A549 (cell line): ENCODE measurements at regions not wholly inside any gene's neighbourhood (a gene's known extent, or its start where the extent isn't known, plus 50 kb on each side); places are given as distances from the start of the nearest gene placed in this dataset.

Experiments
- BHLHE40 ChIP-seq: IDR thresholded peaks from 2 replicates; pipeline ENCODE4 v1.6.1; 2012; ENCODE audit warnings: low read depth, low read length, inconsistent platforms
- CEBPB ChIP-seq, 2 experiments: fragments of >200 bp in 1 of 2; sonication (Bioruptor Twin) in 1 of 2; formaldehyde crosslinking in 1 of 2; IDR thresholded peaks; 2 replicates each; pipeline ENCODE4 v1.6.1; 2012 to 2016
- POLR2A ChIP-seq: IDR thresholded peaks from 2 replicates; pipeline ENCODE4 v1.6.1; 2012; ENCODE audit warnings: mild to moderate bottlenecking, low read length
- ZFP36 ChIP-seq: fragments of 450-650 bp; IDR thresholded peaks from 2 replicates; pipeline ENCODE4 v1.6.1; 2014; ENCODE audit warnings: borderline replicate concordance; ENCODE audit not compliant: partially characterized antibody
- TF ChIP-seq, protein P1 (sequence below): fragments of >200 bp; sonication (Bioruptor Twin); formaldehyde crosslinking; IDR thresholded peaks from 3 replicates; pipeline ENCODE4 v1.5.1; 2016
- TF ChIP-seq, protein P2 (sequence below): IDR thresholded peaks from 2 replicates; pipeline ENCODE4 v1.6.1; 2012; ENCODE audit warnings: low read depth, borderline replicate concordance

DNA sequence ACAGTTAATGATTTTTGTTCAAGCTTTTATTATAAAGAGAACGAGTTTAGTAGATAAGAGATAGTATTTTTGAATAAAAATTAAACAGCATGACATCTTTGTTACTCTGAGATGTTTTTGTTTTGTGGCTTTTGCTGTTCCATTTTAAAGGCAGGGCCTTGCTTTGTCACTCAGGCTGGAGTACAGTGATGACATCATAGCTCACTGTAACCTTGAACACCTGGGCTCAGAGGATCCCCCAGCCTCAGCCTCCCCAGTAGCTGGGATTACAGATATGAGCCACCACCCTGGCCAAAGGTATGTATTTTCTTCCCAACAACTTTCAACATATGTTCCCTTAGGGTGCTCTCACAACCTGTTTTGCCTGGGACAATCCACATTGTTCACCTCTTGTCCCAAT lies 730.9 kb upstream of the RGMB start:
- TF ChIP-seq, protein P1, sequence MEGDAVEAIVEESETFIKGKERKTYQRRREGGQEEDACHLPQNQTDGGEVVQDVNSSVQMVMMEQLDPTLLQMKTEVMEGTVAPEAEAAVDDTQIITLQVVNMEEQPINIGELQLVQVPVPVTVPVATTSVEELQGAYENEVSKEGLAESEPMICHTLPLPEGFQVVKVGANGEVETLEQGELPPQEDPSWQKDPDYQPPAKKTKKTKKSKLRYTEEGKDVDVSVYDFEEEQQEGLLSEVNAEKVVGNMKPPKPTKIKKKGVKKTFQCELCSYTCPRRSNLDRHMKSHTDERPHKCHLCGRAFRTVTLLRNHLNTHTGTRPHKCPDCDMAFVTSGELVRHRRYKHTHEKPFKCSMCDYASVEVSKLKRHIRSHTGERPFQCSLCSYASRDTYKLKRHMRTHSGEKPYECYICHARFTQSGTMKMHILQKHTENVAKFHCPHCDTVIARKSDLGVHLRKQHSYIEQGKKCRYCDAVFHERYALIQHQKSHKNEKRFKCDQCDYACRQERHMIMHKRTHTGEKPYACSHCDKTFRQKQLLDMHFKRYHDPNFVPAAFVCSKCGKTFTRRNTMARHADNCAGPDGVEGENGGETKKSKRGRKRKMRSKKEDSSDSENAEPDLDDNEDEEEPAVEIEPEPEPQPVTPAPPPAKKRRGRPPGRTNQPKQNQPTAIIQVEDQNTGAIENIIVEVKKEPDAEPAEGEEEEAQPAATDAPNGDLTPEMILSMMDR: no peak
- TF ChIP-seq BHLHE40 (no peak), ZFP36 (no peak), POLR2A (no peak), CEBPB (IDR thresholded peaks at IDR 0.05) (no peak)
- TF ChIP-seq, protein P2, sequence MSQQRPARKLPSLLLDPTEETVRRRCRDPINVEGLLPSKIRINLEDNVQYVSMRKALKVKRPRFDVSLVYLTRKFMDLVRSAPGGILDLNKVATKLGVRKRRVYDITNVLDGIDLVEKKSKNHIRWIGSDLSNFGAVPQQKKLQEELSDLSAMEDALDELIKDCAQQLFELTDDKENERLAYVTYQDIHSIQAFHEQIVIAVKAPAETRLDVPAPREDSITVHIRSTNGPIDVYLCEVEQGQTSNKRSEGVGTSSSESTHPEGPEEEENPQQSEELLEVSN: no peak
